Epithelial cell of esophagus (primary cell): ENCODE measurements at regions not wholly inside any gene's neighbourhood (a gene's known extent, or its start where the extent isn't known, plus 50 kb on each side); places are given as distances from the start of the nearest gene placed in this dataset.

Experiments used
- DNase-seq: peaks from one replicate; pipeline ENCODE4 v3.0.0; 2010; ENCODE audit warnings: low read depth
- H3K4me3 ChIP-seq: 2 replicates; pipeline ENCODE4 v1.5.1; 2011; ENCODE audit warnings: mild to moderate bottlenecking, low read length, control low read depth
- CTCF ChIP-seq: IDR thresholded peaks from 2 replicates; pipeline ENCODE4 v1.5.1; 2011; ENCODE audit warnings: low read depth, mild to moderate bottlenecking, low read length, control low read depth, inconsistent platforms; ENCODE audit not compliant: insufficient read depth; ENCODE audit errors: missing control alignments

- H3K4me3 ChIP-seq = no peak overlapping the region
- no peak for TF ChIP-seq CTCF
- no peak for DNase-seq
Measured at GRCh38 chr2:29995241-29995640, 73.9 kb upstream of the ALK start.

GRCh38 chr2:30003128-30003527 is 81.7 kb upstream of the ALK start:
- no peak for DNase-seq
- no peak overlapping the region for H3K4me3 ChIP-seq
- TF ChIP-seq CTCF = no peak

DNA sequence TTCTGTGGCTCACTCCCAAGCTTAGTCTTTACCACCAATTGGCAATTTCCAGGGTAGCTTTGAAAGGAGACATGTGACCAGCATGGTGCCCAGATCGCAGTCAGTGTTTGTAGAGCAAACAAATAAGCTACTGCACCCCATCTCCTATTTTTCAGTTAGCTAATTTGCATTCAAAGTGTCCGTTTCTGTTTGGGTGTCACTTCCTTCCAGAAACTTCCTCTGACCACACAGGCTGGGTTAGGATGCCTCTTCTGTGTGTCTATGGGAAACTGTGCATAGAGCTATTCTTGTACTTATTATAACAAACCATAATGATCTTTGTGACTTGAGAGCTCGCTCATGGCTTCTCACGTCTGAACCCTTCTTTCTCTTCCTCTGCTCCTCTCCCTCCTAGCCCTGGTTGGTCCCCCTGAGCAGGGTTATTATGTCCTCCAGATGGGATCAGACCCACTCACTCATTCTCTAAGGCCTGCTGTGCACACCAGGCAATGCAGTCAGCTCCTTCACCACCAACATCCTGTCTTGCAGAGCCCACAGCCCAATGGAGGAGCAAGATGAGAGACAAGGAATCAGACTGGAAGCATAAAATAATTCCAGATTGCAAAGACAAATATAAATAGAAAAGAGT is 101.2 kb upstream of the ALK start:
- no peak overlapping the region for H3K4me3 ChIP-seq
- no peak for DNase-seq
- TF ChIP-seq CTCF = no peak

DNA sequence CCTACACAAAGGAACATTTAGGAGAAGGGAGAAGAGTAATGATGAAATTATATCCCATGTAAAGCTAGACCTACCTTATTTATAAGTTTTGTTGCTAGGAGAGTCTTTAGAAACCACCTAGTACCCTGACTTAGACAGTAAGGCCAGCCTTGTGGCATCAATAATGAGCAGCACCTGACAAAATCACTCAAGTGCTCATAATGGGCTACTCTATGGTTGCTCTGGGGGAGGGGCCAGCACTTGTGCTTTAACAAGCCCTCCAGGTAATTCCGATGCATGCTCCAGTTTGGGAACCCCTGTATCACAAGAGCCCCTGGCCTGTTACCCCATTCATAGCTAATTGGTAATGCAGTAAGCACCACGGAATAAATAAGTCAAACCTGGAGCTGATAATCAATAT is 102.9 kb upstream of the ALK start:
- no peak for TF ChIP-seq CTCF
- no peak overlapping the region for H3K4me3 ChIP-seq
- no peak for DNase-seq

DNA sequence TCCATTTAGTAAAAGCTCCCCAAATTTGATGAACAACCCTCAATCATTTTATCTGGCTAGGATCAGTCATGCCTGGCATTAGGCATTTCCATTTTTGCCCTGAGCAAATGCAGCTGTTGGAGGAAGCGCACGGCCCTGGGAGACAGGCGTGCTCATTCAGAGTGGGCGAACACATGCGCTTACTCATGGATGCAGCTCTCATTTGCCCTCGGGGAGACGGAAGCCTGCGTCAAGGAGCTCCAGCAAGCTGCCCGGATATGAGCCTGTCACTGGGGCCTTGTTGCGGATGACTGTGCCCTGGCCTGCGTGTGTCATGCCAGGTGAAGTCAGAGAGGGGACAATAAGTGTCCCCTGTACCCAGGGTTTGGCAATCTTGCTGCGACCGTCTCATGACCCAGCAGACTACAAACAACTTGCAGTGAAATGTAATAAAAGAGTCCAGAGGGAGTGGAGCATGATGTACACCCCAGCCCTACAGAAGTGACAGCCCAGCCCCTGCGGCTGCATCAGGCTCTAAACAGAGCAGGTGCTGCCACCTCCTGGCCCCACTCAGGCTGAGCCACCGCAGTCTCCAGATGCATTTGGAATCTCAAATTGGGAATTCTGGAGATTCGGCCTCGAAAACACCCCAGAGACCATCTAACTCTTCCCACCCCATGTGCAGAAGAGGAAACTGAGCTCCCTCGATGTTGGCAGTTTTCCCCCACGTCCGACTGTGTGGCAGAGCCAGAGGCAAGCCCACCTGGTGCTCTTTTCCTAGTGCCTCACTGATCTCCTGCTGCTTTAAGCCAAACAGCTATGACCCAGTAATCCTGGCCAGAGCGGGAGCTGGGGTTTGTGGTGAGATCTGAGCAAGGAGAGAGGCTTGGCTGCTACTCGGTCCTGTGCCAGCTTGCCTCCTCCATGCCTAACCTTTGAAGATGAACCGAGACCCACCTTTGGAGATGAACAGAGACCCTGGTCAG is 105.0 kb upstream of the ALK start:
- DNase-seq = peak; percentile 97
- TF ChIP-seq CTCF = peak; percentile 76
- no peak overlapping the region for H3K4me3 ChIP-seq

DNA sequence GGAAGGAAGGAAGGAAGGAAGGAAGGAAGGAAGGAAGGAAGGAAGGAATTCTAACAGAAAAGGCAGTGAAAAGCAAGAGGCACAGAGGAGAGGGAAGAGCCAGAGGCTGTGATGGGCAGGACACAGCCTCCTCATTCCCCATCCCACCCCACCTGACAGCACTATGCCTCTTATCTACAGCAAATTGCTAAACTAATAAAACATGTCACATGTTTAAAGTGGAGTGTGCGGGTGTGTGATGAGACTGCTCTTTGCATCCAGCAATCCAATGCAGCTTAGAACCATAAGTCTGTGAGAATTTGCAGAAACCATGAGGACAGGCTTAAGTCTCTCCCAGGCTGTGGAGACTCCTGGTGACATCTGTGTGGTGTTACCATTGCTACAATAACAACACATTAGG is 108.4 kb upstream of the ALK start:
- no peak for TF ChIP-seq CTCF
- no peak for DNase-seq
- H3K4me3 ChIP-seq = no peak overlapping the region
